ENCODE measurements at regions not wholly inside any gene's neighbourhood (a gene's known extent, or its start where the extent isn't known, plus 50 kb on each side); places are given as distances from the start of the nearest gene placed in this dataset.

DNA sequence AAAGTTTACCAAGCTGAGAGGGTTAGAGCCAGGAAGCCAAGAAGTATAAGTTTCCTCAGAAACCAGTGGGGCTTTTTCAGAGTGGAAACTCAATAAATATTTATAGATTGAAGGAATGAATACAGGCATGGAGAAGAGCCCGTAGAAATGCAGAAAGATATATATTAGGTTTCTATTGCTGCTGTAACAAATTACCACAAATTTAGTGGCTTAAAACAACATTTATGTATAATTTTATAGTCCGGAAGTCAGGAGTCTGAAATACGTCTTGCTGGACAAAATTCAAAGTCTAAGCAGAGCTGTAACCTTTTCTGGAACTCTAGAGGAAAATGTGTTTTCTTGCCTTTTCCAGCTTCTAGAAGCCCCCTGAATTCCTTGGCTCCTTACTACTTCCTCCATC, 107.3 kb upstream of the SEMA3D start:
- H3K27ac ChIP-seq, result no peak overlapping the region
- no peak for TF ChIP-seq ZFX (IDR thresholded peaks at IDR 0.05; ENCODE audit: borderline replicate concordance)
- TF ChIP-seq, protein P1, sequence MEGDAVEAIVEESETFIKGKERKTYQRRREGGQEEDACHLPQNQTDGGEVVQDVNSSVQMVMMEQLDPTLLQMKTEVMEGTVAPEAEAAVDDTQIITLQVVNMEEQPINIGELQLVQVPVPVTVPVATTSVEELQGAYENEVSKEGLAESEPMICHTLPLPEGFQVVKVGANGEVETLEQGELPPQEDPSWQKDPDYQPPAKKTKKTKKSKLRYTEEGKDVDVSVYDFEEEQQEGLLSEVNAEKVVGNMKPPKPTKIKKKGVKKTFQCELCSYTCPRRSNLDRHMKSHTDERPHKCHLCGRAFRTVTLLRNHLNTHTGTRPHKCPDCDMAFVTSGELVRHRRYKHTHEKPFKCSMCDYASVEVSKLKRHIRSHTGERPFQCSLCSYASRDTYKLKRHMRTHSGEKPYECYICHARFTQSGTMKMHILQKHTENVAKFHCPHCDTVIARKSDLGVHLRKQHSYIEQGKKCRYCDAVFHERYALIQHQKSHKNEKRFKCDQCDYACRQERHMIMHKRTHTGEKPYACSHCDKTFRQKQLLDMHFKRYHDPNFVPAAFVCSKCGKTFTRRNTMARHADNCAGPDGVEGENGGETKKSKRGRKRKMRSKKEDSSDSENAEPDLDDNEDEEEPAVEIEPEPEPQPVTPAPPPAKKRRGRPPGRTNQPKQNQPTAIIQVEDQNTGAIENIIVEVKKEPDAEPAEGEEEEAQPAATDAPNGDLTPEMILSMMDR (IDR thresholded peaks at IDR 0.05), result no peak

DNA sequence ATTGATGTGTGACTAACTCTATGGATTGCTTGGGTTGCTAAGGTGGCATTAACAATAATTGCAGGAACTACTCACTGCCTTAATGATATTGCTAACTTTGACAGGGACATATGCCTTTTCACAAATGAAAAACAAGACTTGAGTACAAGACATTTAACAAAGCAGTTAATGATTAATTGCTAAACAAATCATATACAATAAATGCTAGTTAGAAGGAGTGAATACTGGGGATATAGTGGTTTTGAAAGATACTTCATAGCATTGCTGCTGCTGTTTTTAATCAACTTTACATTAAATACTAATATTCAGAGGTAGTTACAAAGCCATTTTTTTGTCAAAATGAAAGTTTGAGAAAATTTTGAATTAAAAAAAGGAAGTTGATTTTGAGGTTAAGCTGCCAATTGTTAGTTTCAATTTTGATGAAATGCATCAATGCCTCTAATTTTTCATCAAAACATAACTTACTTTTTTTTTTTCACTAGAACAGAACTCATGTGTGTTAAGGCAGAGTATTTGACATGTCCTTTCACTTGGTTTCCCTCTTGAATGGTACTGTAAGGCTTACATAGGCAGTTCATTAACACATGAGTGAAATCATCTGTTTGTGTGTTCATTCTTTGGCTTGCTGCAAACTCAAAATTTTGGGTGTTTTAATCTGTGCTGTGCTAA, 106.2 kb upstream of the SEMA3D start:
- no peak overlapping the region for H3K27ac ChIP-seq
- TF ChIP-seq, protein P1 (IDR thresholded peaks at IDR 0.05), result no peak
- no peak for TF ChIP-seq ZFX (IDR thresholded peaks at IDR 0.05; ENCODE audit: borderline replicate concordance)

DNA sequence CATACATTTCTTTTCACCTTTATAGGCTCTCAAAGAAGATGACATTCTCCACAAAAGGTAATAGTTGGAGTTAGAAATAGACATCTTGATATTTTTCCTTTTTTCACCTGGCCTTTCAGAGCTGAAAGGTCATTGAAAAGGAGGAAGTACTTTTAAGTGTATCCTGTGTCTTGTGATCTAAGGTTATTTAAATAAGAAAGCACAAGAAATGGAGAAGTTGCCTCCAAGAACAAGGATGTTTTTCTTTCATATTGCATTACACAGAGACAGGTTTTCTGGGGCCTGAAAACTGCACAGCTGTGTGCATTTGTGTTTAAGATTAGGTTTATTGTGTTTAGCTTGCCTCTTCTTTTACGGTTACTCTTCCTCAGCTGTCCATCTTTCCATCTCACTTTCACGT, 103.4 kb upstream of the SEMA3D start:
- TF ChIP-seq, protein P1 (IDR thresholded peaks at IDR 0.05), result no peak
- no peak for TF ChIP-seq ZFX (IDR thresholded peaks at IDR 0.05; ENCODE audit: borderline replicate concordance)
- H3K27ac ChIP-seq, result no peak overlapping the region

DNA sequence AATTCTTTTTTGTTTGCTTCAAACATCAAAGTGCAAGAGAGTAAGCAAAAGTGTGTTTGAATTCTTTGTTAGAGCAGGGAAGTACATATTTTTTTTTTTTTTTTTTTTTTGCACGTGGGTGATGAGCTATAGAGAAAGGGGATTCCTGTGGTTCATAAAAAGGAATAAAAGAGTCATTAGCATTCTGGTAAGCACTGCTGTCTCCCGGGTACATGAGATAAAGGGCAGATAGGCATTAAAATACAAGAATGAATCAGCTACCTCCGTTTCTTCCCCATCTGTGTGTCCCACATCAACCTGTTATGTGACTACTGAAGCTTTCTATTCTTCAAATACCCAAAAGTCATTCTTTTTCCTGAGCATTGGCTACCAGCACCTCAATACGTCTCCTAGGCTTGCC, 102.4 kb upstream of the SEMA3D start:
- TF ChIP-seq ZFX (IDR thresholded peaks at IDR 0.05; ENCODE audit: borderline replicate concordance), result no peak
- TF ChIP-seq, protein P1 (IDR thresholded peaks at IDR 0.05), result no peak
- H3K27ac ChIP-seq, result no peak overlapping the region

DNA sequence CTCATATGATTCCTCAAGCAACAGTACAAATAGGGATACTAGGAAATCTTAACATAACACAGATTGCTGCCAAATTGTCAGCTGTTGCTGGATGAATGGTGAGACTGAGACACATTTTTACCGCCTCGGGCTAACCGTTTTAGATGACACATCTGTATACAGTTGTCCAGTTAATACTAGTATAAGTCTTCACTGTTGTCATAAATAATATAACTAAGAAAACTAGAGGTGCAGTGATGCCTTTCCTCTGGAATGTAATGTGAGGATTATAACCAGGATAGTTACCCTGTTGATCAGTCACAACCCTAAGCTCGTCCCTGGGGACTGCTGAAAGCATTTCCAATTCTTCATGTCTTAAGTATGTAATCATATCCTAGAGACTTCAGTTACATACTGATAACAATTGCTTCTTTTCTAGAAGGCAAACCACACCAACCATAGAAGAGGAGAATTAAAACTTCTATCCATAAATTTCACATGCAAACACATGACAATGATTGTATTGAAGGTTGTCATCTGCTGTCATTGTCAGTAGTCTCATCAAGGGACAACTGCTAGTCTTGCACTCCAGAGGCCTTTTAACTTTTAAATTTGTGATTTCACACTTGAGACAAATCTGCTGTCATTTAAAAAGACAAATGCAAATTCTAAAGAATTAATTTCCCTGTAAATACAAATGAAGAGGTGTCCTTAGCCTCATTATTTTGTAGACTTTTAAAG, 100.4 kb upstream of the SEMA3D start:
- TF ChIP-seq, protein P1 (IDR thresholded peaks at IDR 0.05), result no peak
- TF ChIP-seq ZFX (IDR thresholded peaks at IDR 0.05; ENCODE audit: borderline replicate concordance), result no peak
- H3K27ac ChIP-seq, result no peak overlapping the region

DNA sequence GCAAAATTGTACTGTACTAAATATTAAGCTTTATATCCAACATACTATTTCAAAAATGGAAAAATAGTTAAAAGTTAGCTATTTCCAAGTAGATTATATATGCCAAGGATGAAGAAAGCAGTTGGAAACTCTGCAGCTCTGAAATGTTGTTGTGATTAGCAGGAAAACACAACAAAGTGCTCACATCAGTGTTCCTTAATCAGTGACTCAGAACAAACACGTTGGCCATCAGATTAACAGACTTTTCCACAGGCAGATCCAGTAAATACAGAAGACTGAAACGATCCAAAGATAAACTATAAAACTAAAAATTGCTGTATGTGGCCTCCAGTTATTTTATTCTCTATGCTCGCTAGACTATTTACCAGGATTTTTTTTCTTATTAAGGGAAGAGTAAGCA, 99.6 kb upstream of the SEMA3D start:
- no peak overlapping the region for H3K27ac ChIP-seq
- TF ChIP-seq, protein P1 (IDR thresholded peaks at IDR 0.05), result no peak
- no peak for TF ChIP-seq ZFX (IDR thresholded peaks at IDR 0.05; ENCODE audit: borderline replicate concordance)

DNA sequence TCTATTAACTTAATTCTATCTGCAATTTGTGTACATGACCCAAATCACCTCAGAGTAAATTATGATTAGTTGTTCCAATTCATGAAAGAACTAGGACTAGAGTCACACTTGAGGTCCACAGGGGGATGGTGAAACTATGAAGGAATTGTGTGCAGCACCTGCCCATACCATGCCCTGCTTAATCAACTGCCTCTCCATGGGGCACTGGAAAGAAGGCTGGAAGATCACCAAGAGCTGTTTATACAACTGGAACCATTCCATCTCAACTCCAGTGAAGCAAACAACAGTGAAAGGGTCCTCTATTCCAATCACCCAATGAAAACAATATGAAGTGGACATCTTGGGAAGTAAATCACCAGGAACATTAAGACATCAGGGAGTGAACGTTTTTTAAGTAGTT, 98.7 kb upstream of the SEMA3D start:
- no peak overlapping the region for H3K27ac ChIP-seq
- no peak for TF ChIP-seq ZFX (IDR thresholded peaks at IDR 0.05; ENCODE audit: borderline replicate concordance)
- TF ChIP-seq, protein P1 (IDR thresholded peaks at IDR 0.05), result no peak
